Heart left ventricle (tissue), 16 donors: ENCODE measurements at regions not wholly inside any gene's neighbourhood (a gene's known extent, or its start where the extent isn't known, plus 50 kb on each side); places are given as distances from the start of the nearest gene placed in this dataset.

Source experiments
- ATAC-seq, 4 donors: fragments of 200-7000 bp; cut with Tn5 transposase; one replicate each; pipeline ENCODE4 v1.9.1; 2020 to 2022; ENCODE audit warnings: moderate library complexity in 4 of 4, mild to moderate bottlenecking in 3 of 4, moderate number of reproducible peaks in 1 of 4
- DNase-seq, 5 donors: peaks; one replicate each; pipeline ENCODE4 v3.0.0-alpha.2; 2020
- H3K27ac ChIP-seq, 12 donors: fragments of 200-600 bp; sonication (generic) in 4 of 12; one replicate each; pipeline versions ENCODE4 v1.5.0 to v1.8.0; 2016 to 2022; ENCODE audit warnings: mild to moderate bottlenecking in 2 of 12
- H3K27me3 ChIP-seq, 9 donors: fragments of 200-600 bp; sonication (generic) in 2 of 9; one replicate each; pipeline versions ENCODE4 v1.5.1 to v1.8.0; 2016 to 2022; ENCODE audit warnings: mild to moderate bottlenecking in 3 of 9
- H3K36me3 ChIP-seq, 9 donors: fragments of 200-600 bp; sonication (generic) in 2 of 9; one replicate each; pipeline versions ENCODE4 v1.5.0 to v1.8.0; 2018 to 2022; ENCODE audit warnings: mild to moderate bottlenecking in 2 of 9
- H3K4me1 ChIP-seq, 12 donors: fragments of 200-600 bp; sonication (generic) in 4 of 12; one replicate each; pipeline versions ENCODE4 v1.5.0 to v1.8.0; 2016 to 2022; ENCODE audit warnings: mild to moderate bottlenecking in 3 of 12
- H3K4me3 ChIP-seq, 12 donors: fragments of 200-600 bp; sonication (generic) in 4 of 12; one replicate each; pipeline versions ENCODE4 v1.5.0 to v1.8.0; 2017 to 2022; ENCODE audit warnings: mild to moderate bottlenecking in 9 of 12, moderate library complexity in 4 of 12
- H3K9me3 ChIP-seq, 12 donors: fragments of 200-600 bp; sonication (generic) in 4 of 12; one replicate each; pipeline versions ENCODE4 v1.5.0 to v1.8.0; 2016 to 2022; ENCODE audit warnings: mild to moderate bottlenecking in 1 of 12
- CTCF ChIP-seq, 12 donors: fragments of 200-600 bp; sonication (generic) in 4 of 12; IDR thresholded peaks; one replicate each; pipeline versions ENCODE4 v1.5.0 to v1.8.0; 2018 to 2022; ENCODE audit warnings: antibody characterized with exemption in 12 of 12, mild to moderate bottlenecking in 5 of 12
- POLR2A ChIP-seq, 2 donors: fragments of 450-650 bp; IDR thresholded peaks; one replicate each; pipeline ENCODE4 v1.6.1; 2017; ENCODE audit warnings: antibody characterized with exemption in 2 of 2, mild to moderate bottlenecking in 2 of 2, moderate library complexity in 2 of 2
- WGBS, 4 donors: extraction: QIAGEN DNeasy Blood & Tissue Kit in 2 of 4; methylation state at CpG; one replicate each; pipeline versions ENCODE4 v1.1.5 to v1.1.7; 2013 to 2018; 5-methylcytosine and 5-hydroxymethylcytosine counted together
- intact Hi-C, 10 donors: fragments of 100-400 bp; cut with DNase I; formaldehyde crosslinking; loops; one replicate each; pipeline versions ENCODE4 v1.11.1 to v1.14.2; 2022
- donor health status: ischemic (EF 13 %, LVEDD 7.1; RV severe dilation, severe dysfunction).
- donor health status: healthy with polysubstance abuse.
- donor health status: DM: no; HTN: yes; CAD: no.
- donor health status: DM: no; HTN: no; CAD: no.
- donor health status: ischemic (EF 25% LVEDD 6.9; RV normal size, moderate dysfunction).
- donor health status: ischemic (EF 25% LVEDD 5.7; RV mildly dilated, moderate dysfunction).
- donor health status: healthy.
- donor health status: DM: yes; HTN: yes; CAD: no.
- donor health status: ischemic (EF 35%, LVEDD 5.7; RV mildly dilated, moderate dysfunction).
- donor health status: nonischemic (EF 11% LVEDD 7.7; RV severe dilation, severe dysfunction).
- donor health status: DM: yes; HTN: yes; CAD: no.
- donor health status: PGD.
- donor health status: ischemic (EF 29% LVEDD 5.4; RV normal size, mild dysfunction).
- donor health status: nonischemic (EF 23%, LVEDD 6.1; RV moderate dilation, normal function).

DNA sequence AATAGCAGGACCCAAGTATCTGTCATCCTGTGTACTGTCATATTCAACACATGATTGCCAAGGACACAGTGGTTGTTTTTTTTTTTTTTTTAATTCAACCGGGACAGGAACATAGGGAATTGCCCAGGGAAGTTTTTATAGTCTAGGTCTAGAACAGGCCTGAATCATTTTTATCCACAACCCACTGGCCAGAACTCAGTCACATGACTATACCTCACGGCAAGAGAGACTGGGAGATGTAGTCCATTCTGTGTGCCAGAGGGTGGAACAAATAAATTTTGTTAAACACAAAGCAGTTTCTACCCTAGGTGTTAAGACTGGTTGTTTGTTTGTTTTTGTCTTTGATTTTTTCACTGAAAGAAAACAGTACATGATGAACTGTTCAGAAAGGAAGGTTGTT, 105.8 kb upstream of the SMARCA2 start:
- Histone ChIP-seq H3K4me1 (no peaks in the 10 kb centered on the region), H3K27me3 (no peaks in the 10 kb centered on the region), H3K9me3 (peaks cover 0 to 8% (median 0%) of the 10 kb centered on the region in 12 donors), H3K36me3 (no peaks in the 10 kb centered on the region), H3K4me3 (no peak overlapping the region), H3K27ac (no peak overlapping the region)
- no peak for ATAC-seq
- TF ChIP-seq CTCF (IDR thresholded peaks at IDR 0.05) (no peak), POLR2A (IDR thresholded peaks at IDR 0.05) (no peak)
- DNase-seq: no peak
- WGBS, 4 donors: 55 to 67% (median 61%) methylated on average over 2 of the region's 2 CpGs
- intact Hi-C loops: no loop called here

DNA sequence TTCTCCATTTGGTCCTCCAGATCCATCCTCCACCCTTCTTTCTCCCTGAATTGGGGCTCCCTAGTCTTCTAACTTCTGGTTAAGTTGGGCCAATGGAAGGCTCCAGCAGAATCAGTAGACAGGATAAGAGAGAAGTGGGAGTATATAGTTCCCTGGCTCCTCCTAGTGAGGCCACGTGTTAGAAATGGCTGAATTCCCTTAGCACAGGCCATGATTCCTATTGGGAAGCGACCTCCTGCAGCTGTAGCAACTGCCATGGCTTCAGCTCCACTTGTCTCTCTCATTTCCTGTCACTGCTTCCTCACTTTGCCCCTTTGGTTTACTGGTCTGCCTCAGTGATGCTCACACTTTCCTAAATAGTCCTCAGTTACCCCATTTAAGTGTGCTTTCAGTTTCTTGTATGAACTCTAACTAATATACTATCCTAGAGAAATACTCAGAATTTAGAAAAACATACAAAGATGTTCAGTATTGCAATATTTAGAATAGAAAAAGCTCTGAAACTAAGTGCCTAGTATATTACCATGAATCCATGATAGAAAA, 104.8 kb upstream of the SMARCA2 start:
- H3K4me1 ChIP-seq: no peaks in the 10 kb centered on the region
- H3K4me3 ChIP-seq: no peak overlapping the region
- H3K27ac ChIP-seq: no peak overlapping the region
- ATAC-seq: no peak
- DNase-seq: no peak
- 44 to 66% (median 53%) methylated on average over 2 of the region's 2 CpGs for WGBS, 4 donors
- intact Hi-C loops: no loop called here
- no peaks in the 10 kb centered on the region for H3K36me3 ChIP-seq
- peaks cover 0 to 4% (median 0%) of the 10 kb centered on the region in 12 donors for H3K9me3 ChIP-seq
- no peaks in the 10 kb centered on the region for H3K27me3 ChIP-seq
- TF ChIP-seq CTCF (IDR thresholded peaks at IDR 0.05): no peak
- TF ChIP-seq POLR2A (IDR thresholded peaks at IDR 0.05): no peak

DNA sequence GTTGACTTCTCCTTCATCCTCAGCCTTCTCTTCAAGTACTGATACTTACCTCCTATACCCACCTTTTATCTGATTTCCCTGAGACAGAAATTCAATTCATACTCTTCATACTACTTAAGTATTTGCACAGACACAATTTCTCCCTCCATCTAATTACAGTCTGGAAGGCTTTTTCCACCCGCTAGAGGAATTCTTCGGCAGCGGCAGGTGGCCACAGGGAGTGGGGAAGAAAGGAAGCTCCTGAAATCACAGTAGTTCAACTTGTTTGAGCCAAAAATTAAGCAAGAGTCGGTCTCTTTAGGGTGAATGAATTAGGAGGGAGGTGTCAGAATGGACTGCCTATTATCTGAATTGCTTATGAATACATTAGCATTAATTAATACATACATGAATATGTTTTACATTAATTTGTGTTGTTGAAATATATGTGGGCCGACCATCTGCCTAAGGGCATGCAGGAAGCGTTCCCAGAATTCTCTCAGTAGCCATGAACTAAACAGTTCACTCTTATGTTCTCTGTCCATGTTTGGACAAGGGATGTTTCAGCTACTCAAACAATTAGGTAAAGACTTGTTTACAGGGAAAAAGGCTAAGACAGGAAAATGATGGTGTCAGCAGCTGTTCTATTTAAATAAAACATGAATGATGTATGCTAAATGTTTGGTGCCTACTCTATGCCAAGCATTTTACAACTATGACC, 101.4 kb upstream of the SMARCA2 start:
- H3K9me3 ChIP-seq: peaks cover 0 to 4% (median 0%) of the 10 kb centered on the region in 12 donors
- H3K4me1 ChIP-seq: no peaks in the 10 kb centered on the region
- intact Hi-C loops: no loop called here
- WGBS, 4 donors: 87 to 93% (median 92%) methylated on average over 6 of the region's 6 CpGs
- no peak overlapping the region for H3K27ac ChIP-seq
- TF ChIP-seq CTCF (IDR thresholded peaks at IDR 0.05) (no peak), POLR2A (IDR thresholded peaks at IDR 0.05) (no peak)
- H3K36me3 ChIP-seq: no peaks in the 10 kb centered on the region
- ATAC-seq (no peak), DNase-seq (no peak)
- peaks cover 0 to 19% (median 0%) of the 10 kb centered on the region in 9 donors for H3K27me3 ChIP-seq
- no peak overlapping the region for H3K4me3 ChIP-seq

- Histone ChIP-seq H3K9me3 (peaks cover 0 to 4% (median 0%) of the 10 kb centered on the region in 12 donors), H3K27ac (no peak overlapping the region), H3K4me1 (no peaks in the 10 kb centered on the region), H3K27me3 (peaks cover 0 to 34% (median 6%) of the 10 kb centered on the region in 9 donors), H3K36me3 (no peaks in the 10 kb centered on the region), H3K4me3 (no peak overlapping the region)
- intact Hi-C loops: no loop called here
- DNase-seq: no peak
- no peak for ATAC-seq
- WGBS, 4 donors: 89 to 92% (median 91%) methylated on average over 6 of the region's 6 CpGs
- TF ChIP-seq CTCF (IDR thresholded peaks at IDR 0.05) (no peak), POLR2A (IDR thresholded peaks at IDR 0.05) (no peak)
These were observed 99.1 kb upstream of the SMARCA2 start for GRCh38 chr9:1916095-1916494.
